ENCODE measurements at regions not wholly inside any gene's neighbourhood (a gene's known extent, or its start where the extent isn't known, plus 50 kb on each side); places are given as distances from the start of the nearest gene placed in this dataset.

GRCh38 chr21:38956856-38957571 lies 151.3 kb downstream of the ETS2 start:
- DNase-seq (ENCODE audit: low read depth in 2 of 2) = no peak

- DNase-seq (ENCODE audit: low read depth in 2 of 2) = no peak
Observed at GRCh38 chr21:38956521-38956855, 150.8 kb downstream of the ETS2 start.

GRCh38 chr21:38956007-38956406 lies 150.3 kb downstream of the ETS2 start:
- no peak for DNase-seq (ENCODE audit: low read depth in 2 of 2)

- no peak for DNase-seq (ENCODE audit: low read depth in 2 of 2)
Observed at GRCh38 chr21:38955495-38955894, 149.8 kb downstream of the ETS2 start.

- DNase-seq (ENCODE audit: low read depth in 2 of 2) = no peak
Observed at GRCh38 chr21:38954588-38955004, 148.9 kb downstream of the ETS2 start.

GRCh38 chr21:38953516-38953915 lies 147.8 kb downstream of the ETS2 start:
- no peak for DNase-seq (ENCODE audit: low read depth in 2 of 2)

- no peak for DNase-seq (ENCODE audit: low read depth in 2 of 2)
Observed at GRCh38 chr21:38952890-38953289, 147.2 kb downstream of the ETS2 start.

GRCh38 chr21:38951095-38951730 lies 145.5 kb downstream of the ETS2 start:
- DNase-seq (ENCODE audit: low read depth in 2 of 2) = no peak

- DNase-seq (ENCODE audit: low read depth in 2 of 2) = no peak
Observed at GRCh38 chr21:38950435-38951094, 144.8 kb downstream of the ETS2 start.

GRCh38 chr21:38949070-38949380 lies 143.3 kb downstream of the ETS2 start:
- DNase-seq (ENCODE audit: low read depth in 2 of 2) = no peak

- DNase-seq (ENCODE audit: low read depth in 2 of 2) = no peak
Observed at GRCh38 chr21:38948377-38949069, 142.8 kb downstream of the ETS2 start.

GRCh38 chr21:38945545-38946245 lies 140.0 kb downstream of the ETS2 start:
- no peak for DNase-seq (ENCODE audit: low read depth in 2 of 2)

- DNase-seq (ENCODE audit: low read depth in 2 of 2) = no peak
Observed at GRCh38 chr21:38944903-38945302, 139.2 kb downstream of the ETS2 start.

GRCh38 chr21:38944402-38944801 lies 138.7 kb downstream of the ETS2 start:
- no peak for DNase-seq (ENCODE audit: low read depth in 2 of 2)

- DNase-seq (ENCODE audit: low read depth in 2 of 2) = no peak
Observed at GRCh38 chr21:38942748-38943211, 137.1 kb downstream of the ETS2 start.

GRCh38 chr21:38938769-38939168 lies 133.0 kb downstream of the ETS2 start:
- no peak for DNase-seq (ENCODE audit: low read depth in 2 of 2)

GRCh38 chr21:38938343-38938742 lies 132.6 kb downstream of the ETS2 start:
- DNase-seq (ENCODE audit: low read depth in 2 of 2) = no peak

GRCh38 chr21:38937844-38938243 lies 132.1 kb downstream of the ETS2 start:
- DNase-seq (ENCODE audit: low read depth in 2 of 2) = no peak

GRCh38 chr21:38937286-38937790 lies 131.6 kb downstream of the ETS2 start:
- DNase-seq (ENCODE audit: low read depth in 2 of 2) = no peak

- no peak for DNase-seq (ENCODE audit: low read depth in 2 of 2)
Observed at GRCh38 chr21:38936240-38936639, 130.5 kb downstream of the ETS2 start.

- DNase-seq (ENCODE audit: low read depth in 2 of 2) = no peak
Observed at GRCh38 chr21:38933731-38934130, 128.0 kb downstream of the ETS2 start.

GRCh38 chr21:38931291-38931690 lies 125.6 kb downstream of the ETS2 start:
- no peak for DNase-seq (ENCODE audit: low read depth in 2 of 2)

All from stimulated activated CD8-positive, alpha-beta memory T cell treated with anti-CD3 and anti-CD28 coated beads, Interleukin-15, amount 100 ng/mL, for 4 hours (primary cell).